ENCODE measurements at regions not wholly inside any gene's neighbourhood (a gene's known extent, or its start where the extent isn't known, plus 50 kb on each side); places are given as distances from the start of the nearest gene placed in this dataset.

DNA sequence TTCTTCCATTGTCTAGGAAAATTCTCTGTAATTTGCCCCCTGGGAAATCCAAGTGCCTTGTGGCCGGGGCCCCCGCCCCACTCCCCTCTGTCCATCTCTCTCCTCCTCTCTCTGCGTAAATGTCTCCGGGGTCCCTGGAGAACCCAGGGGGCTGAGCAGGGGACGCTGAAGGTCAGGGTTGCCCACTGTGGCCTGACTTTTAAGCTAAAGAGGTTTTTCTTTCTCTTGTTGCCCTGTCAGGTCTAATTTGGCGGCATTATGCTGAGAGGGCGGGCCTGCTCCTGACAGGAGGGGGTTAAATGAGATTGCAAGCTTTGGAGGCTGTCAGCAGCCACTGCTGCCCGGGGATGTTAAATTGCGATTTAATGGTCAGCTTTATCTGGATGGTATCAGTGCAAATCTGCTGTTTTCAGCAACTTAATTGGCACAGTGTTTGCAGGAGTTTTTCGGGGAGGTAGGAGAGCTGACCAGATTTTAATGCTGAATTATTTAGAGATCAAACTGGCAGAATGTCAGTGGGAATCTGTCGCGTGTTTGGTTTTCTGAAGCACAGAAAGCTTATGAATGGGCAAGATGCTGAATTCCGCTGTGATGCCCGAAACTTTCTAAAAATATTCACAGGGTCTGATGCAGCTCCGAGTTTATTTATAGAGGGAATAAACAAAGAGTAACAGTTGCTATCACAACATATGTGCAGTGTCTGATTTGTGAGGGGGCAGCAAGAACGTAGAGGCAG is 93.2 kb upstream of the SOX1 start:
- no peak for TF ChIP-seq POLR2A (IDR thresholded peaks at IDR 0.05; ENCODE audit: low read depth, low read length)
- TF ChIP-seq POLR2AphosphoS5 (IDR thresholded peaks at IDR 0.05; ENCODE audit: low read depth, low read length): no peak
- no peak for TF ChIP-seq SPI1 (IDR thresholded peaks at IDR 0.05; ENCODE audit: low read depth, low read length)
- no peak for TF ChIP-seq TAF1 (IDR thresholded peaks at IDR 0.05; ENCODE audit: low read depth, low read length)

Data from GM12891 (cell line).